Activated CD8-positive, alpha-beta memory T cell treated with anti-CD3 and anti-CD28 coated beads, Interleukin-2, amount 50 U/mL, for 1 hour (primary cell): ENCODE measurements at regions not wholly inside any gene's neighbourhood (a gene's known extent, or its start where the extent isn't known, plus 50 kb on each side); places are given as distances from the start of the nearest gene placed in this dataset.

Source experiments
- DNase-seq: peaks from one replicate; pipeline ENCODE4 v3.0.0-alpha.2; 2020; ENCODE audit errors: extremely low read depth

GRCh38 chr13:97111756-97112155 is 110.4 kb upstream of the MBNL2 start:
- no peak for DNase-seq

GRCh38 chr13:97112446-97113152 is 109.5 kb upstream of the MBNL2 start:
- DNase-seq: no peak

DNA sequence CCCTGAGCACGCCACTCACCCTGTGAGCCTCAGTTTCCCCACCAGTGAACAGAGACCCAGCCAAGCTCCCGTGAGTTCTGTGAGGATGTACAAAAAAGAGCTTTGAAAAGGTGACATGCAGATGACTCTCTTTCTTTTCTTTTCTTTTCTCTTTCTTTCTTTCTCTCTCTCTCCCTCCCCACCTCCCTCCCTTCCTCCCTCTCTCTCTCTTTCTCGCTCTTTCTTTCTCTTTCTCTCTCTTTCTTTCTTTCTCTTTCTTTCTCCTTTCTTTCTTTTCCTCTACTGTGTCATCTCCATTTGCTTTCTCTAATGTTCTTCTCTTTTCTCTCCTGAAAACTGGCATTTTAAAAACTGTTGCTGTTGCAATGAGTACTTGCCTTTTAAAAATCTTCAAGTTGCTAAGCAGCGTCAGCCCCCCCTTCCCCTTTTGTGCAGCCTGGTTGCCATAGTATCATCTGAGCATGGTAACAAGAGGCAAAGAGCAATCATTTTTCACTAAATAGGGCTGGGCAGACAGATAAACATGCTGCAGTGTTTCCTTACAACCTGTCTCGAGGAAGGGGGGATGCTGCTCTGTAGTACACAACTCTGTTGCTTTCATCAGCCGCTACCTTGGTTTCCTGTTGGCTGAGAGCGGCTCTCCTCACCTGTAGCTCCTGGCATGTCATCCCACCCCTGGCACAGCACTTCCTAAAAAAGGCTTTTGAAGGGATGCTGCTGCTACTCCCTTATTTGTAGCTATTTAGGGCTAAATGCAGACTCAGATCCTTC is 108.7 kb upstream of the MBNL2 start:
- DNase-seq: no peak

DNA sequence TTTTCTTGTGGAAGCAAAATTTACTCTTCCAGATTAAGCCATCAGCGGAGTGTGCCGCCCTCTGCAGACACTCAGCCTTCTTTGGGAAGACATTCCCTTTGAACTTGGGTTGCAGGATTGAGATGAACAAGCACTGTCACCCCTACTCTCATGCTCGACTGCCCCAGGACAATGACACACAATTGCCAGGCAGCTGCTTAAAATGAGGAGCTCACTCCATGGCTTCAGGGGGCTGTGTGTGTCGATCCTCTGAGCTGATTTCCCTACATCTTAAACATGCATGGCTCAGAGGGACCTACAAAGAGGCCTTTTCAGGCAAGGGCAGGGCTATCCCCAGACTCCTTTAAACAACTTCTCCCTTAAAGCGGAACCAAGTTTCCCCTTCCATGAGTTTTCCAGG is 107.5 kb upstream of the MBNL2 start:
- DNase-seq: no peak

DNA sequence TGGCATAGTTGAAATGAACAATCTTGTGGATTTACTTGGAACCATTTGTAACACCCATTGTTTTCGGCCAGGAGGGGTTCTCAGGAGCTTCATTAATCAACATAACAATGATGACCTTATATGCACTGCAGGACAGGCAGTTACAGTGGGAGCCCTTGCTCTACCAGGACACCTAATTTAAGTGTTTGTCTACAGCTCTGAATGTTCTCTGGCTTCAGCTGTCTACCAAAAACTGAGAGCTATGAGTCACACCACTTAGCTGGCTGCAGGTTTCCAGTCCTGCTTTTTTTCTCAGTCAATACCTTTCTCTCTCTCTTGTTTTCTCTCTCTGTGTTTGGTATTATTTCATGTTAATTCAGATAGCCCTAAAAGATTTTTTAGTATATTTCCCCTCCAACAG is 105.4 kb upstream of the MBNL2 start:
- no peak for DNase-seq

- DNase-seq: no peak
Measured at GRCh38 chr13:97117388-97117910, 104.7 kb upstream of the MBNL2 start.

DNA sequence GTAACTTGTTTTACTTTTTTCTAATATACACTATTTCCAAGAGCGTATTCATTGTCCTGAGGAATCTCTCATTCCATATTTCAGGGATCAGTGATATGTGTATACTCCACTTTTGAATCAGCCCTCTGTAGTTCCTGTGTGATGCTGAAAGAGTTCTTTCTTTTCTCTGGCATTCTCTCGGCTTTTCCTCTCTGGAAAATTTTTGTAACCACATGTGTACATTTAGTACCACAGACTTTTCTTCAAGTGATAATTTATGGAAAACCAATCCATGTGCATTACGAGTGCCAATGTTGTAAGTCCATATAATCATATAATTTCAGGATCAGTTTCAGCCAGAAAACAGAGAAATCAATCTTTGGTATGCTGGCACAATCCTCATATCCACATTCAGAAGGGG is 102.2 kb upstream of the MBNL2 start:
- no peak for DNase-seq

GRCh38 chr13:97120346-97120745 is 101.8 kb upstream of the MBNL2 start:
- no peak for DNase-seq

DNA sequence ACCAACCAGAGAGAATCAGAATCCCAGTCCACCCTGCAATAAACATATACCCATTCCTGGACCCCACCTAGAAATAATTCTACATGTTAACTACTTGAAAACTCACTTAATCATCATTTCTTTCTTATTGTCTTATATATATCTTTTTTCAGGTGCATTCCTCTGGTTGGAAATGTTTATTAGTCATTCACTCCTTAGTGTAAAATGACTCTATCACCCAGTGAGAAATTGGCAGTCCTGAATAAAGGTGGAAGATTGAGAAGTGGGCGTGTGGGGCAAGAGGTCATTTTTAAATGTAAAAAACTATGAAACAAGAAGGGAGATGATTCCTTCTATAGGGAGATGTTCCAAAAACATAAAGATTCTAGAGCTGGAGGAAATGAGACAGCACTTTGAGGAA is 101.2 kb upstream of the MBNL2 start:
- DNase-seq: no peak

GRCh38 chr13:97121894-97122293 is 100.2 kb upstream of the MBNL2 start:
- no peak for DNase-seq

DNA sequence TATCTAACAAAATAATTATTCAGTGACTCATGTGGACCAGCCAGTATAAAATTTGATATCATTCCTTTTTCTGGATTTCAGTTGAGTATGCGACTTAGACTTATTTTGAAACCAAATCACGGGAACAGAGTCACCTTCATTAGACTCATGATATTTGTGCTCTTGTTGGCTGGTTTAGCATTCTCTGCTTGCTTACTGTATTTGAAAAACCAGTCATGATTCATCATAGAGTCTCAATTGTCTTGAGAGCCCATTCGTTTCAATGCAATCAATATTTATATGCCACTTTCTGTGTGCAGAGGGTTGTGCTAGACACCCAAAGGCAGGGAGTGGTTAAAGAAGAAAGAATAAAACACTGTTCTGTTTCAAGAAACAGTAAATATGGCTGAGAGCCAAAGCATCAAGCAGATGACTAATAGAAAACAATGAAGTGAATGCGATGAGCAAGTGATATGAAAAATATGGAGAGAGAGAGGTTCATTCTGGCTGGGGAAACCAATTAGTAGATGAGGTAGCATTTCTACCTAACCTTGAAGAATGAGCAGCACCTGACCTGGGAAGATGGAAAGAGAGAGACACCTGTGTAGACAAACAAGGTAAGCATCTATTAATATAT is 99.6 kb upstream of the MBNL2 start:
- no peak for DNase-seq

GRCh38 chr13:97124206-97124605 is 97.9 kb upstream of the MBNL2 start:
- no peak for DNase-seq

- DNase-seq: no peak
Measured at GRCh38 chr13:97124915-97125809, 97.0 kb upstream of the MBNL2 start.

- no peak for DNase-seq
Measured at GRCh38 chr13:97125810-97126738, 96.1 kb upstream of the MBNL2 start.

DNA sequence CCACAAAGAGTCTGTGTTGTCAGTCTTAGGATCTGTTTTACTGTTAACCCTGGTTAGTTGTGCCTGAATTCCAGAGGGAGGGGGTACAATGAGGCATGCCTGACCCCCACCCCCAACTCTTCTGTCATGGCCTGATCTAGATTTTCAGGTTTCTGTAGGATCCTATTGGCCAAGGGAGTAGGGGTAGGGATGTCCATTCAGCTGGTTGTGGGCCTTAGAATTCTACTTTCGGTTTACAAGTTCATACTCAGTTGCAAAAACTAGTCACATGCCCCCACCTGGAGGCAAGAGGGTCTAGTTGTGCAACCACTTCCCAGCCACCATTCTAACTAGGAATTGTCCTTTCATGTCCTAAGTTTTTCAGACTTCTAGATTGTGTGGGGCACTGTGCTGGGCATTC is 94.3 kb upstream of the MBNL2 start:
- DNase-seq: no peak

GRCh38 chr13:97130190-97130589 is 91.9 kb upstream of the MBNL2 start:
- no peak for DNase-seq

DNA sequence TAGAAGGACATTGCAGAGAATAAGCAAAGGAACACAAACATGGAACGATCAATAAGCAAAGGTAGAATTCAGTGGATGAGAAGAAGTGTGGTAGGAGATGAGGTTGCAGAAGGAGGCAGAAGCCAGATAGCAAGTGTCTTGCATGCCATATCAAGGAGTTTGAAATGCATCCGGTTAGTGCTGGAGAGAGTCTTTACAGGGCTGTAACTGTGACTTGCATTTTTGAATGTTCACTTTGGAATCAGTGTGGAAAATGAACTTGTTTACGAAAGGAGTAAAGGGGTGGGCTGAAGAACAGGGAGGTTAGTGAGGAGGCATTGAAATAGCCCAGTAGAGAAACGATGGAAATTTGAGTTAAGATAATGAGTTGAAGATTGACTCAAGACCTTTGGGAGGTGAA is 90.7 kb upstream of the MBNL2 start:
- no peak for DNase-seq

DNA sequence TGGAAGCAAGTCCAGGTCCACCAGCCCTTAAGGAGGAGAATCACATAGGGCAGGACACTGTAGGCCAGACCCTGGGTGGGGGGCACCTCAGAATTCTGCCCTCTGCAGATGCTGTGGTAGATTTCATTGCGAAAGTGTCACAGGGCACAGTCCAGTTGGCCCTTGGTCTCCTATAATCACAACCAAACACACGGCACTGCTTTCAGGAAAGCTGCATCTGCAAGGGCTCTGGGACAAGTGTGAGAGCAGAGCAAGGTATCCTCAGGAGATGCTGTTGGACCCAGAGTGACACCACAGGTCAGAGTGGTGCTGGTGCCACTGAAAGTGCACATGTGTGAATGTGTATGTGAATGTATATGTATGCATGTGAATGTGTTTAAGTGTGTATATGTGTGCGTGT is 88.6 kb upstream of the MBNL2 start:
- no peak for DNase-seq

- no peak for DNase-seq
Measured at GRCh38 chr13:97133955-97134354, 88.2 kb upstream of the MBNL2 start.

DNA sequence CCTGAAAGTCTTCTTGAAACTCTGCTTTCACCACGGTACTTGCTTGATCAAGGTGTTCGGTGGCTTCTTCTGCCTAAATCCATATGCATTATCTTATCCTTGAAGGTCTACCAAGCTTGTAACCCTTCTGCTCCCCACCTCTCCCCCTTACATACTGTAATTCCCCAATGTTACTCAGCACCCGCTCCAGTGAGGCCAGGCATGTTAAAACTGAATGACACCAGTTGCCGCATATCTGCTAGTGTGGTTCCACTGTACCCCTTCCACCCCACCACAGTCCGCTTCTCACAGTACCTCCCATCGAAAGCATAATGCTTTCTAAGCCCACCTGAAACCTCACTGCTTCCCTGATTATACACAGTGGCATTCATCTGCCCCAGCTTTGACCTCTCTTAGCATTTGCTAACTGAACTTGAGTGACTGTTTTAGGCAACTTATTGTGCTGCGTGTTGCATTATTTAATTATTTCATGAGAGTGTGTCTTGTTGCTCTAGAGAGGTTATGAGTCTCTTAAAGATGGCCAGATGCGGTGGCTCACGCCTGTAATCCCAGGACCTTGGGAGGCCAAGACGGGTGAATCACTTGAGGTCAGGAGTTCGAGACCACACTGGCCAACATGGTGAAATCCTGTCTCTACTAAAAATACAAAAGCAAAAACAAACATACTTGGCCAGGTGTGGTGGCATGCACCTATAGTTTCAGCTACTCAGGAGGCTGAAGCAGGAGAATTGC is 87.6 kb upstream of the MBNL2 start:
- DNase-seq: no peak
